ENCODE measurements at regions not wholly inside any gene's neighbourhood (a gene's known extent, or its start where the extent isn't known, plus 50 kb on each side); places are given as distances from the start of the nearest gene placed in this dataset.

DNA sequence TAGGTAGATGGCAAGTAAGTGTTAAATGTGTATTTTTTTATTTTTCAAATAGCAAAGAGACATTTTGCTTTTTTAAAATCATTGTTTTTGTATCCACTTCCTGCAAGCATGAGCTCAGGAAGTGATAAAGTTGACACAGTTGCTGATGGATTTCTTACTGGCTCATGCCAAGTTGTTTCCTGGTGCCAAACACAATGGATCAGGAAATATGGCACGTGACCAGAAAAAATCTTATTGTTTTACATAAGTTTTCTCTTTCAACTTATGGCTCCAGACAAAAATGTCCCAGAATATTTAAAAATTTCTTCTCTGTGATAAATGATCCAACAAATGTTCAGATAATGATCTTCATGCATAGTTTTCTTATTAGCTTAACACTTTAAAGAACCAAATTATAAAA is 1279.1 kb upstream of the FLRT2 start:
- no peaks in the 10 kb centered on the region for H3K27me3 ChIP-seq (replicated peaks)
- no peak overlapping the region for H3K27ac ChIP-seq
- no peaks in the 10 kb centered on the region for H3K36me3 ChIP-seq
- no peaks in the 10 kb centered on the region for H3K4me1 ChIP-seq (replicated peaks)
- H3K4me3 ChIP-seq = no peak overlapping the region
- H3K9me3 ChIP-seq (replicated peaks) = no peaks in the 10 kb centered on the region
- no peak for DNase-seq (ENCODE audit: low read depth in 1 of 2, low spot score in 2 of 2)

DNA sequence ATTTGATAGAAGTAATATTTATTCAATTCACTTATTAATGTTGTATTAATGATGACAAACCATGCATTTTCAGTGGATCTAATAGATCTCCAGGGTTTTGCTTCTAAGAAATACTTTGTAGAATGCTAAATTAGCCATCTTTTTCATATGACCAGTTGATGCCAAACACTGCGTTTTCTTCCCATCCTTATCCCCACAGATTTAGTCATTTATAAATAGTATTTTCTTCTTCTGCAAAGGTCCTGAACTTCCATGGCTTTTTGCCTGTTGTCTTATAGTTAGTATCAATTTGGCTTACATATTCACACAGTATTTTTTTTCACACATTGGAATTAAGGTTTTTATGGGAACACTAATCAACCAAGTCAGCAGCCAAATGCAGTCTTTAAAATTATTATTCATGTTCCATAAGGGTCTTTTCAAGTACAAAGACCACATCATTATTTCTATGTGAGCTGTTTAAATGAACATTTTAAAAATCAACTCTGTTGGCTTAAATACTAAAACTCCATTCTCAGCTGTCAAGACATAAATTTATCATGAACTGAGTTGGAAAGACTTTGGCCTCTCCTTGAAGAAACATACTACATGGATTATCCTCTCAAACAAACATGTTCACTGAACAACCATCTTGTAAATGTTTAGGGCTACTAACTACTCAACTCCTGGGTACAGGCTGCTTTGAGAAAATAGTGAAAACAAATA is 1278.4 kb upstream of the FLRT2 start:
- Histone ChIP-seq H3K27ac (no peak overlapping the region), H3K9me3 (replicated peaks) (no peaks in the 10 kb centered on the region), H3K4me3 (no peak overlapping the region), H3K4me1 (replicated peaks) (no peaks in the 10 kb centered on the region), H3K36me3 (no peaks in the 10 kb centered on the region), H3K27me3 (replicated peaks) (no peaks in the 10 kb centered on the region)
- no peak for DNase-seq (ENCODE audit: low read depth in 1 of 2, low spot score in 2 of 2)

GRCh38 chr14:84252706-84253105 is 1277.2 kb upstream of the FLRT2 start:
- H3K27me3 ChIP-seq (replicated peaks) = no peaks in the 10 kb centered on the region
- H3K4me1 ChIP-seq (replicated peaks) = no peaks in the 10 kb centered on the region
- no peaks in the 10 kb centered on the region for H3K9me3 ChIP-seq (replicated peaks)
- no peak overlapping the region for H3K4me3 ChIP-seq
- no peak overlapping the region for H3K27ac ChIP-seq
- DNase-seq (ENCODE audit: low read depth in 1 of 2, low spot score in 2 of 2) = no peak
- H3K36me3 ChIP-seq = no peaks in the 10 kb centered on the region

GRCh38 chr14:84253326-84253725 is 1276.6 kb upstream of the FLRT2 start:
- DNase-seq (ENCODE audit: low read depth in 1 of 2, low spot score in 2 of 2) = no peak
- no peak overlapping the region for H3K27ac ChIP-seq
- no peaks in the 10 kb centered on the region for H3K4me1 ChIP-seq (replicated peaks)
- no peaks in the 10 kb centered on the region for H3K9me3 ChIP-seq (replicated peaks)
- no peaks in the 10 kb centered on the region for H3K36me3 ChIP-seq
- H3K4me3 ChIP-seq = no peak overlapping the region
- no peaks in the 10 kb centered on the region for H3K27me3 ChIP-seq (replicated peaks)

GRCh38 chr14:84254290-84254689 is 1275.7 kb upstream of the FLRT2 start:
- no peaks in the 10 kb centered on the region for H3K9me3 ChIP-seq (replicated peaks)
- no peak for DNase-seq (ENCODE audit: low read depth in 1 of 2, low spot score in 2 of 2)
- no peaks in the 10 kb centered on the region for H3K36me3 ChIP-seq
- no peaks in the 10 kb centered on the region for H3K4me1 ChIP-seq (replicated peaks)
- H3K4me3 ChIP-seq = no peak overlapping the region
- H3K27ac ChIP-seq = no peak overlapping the region
- H3K27me3 ChIP-seq (replicated peaks) = no peaks in the 10 kb centered on the region

DNA sequence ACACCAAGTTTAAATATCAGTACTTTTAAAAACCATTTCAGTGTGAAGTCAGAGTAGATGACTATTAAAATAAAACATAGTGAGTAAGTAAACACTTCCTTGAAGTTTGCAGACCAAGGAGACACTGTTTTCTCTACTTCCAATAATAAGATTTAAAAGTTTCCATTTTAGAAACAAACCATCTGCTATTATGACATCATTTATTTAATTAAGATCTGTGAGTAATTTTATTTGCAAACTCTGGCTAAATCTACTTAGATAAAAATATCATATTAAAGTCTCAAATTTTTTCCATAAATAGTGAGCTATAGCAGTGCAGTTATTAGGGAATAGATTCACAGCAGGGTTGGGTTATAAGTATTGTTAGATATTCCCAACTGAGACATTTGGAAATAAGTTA is 1267.0 kb upstream of the FLRT2 start:
- DNase-seq (ENCODE audit: low read depth in 1 of 2, low spot score in 2 of 2) = no peak
- Histone ChIP-seq H3K27ac (no peak overlapping the region), H3K4me1 (replicated peaks) (no peaks in the 10 kb centered on the region), H3K9me3 (replicated peaks) (no peaks in the 10 kb centered on the region), H3K36me3 (no peaks in the 10 kb centered on the region), H3K27me3 (replicated peaks) (no peaks in the 10 kb centered on the region), H3K4me3 (no peak overlapping the region)

GRCh38 chr14:84272290-84272721 is 1257.6 kb upstream of the FLRT2 start:
- no peak overlapping the region for H3K27ac ChIP-seq
- DNase-seq (ENCODE audit: low read depth in 1 of 2, low spot score in 2 of 2) = no peak
- no peak overlapping the region for H3K4me3 ChIP-seq
- H3K27me3 ChIP-seq (replicated peaks) = no peaks in the 10 kb centered on the region
- H3K4me1 ChIP-seq (replicated peaks) = no peaks in the 10 kb centered on the region
- no peaks in the 10 kb centered on the region for H3K9me3 ChIP-seq (replicated peaks)
- H3K36me3 ChIP-seq = no peaks in the 10 kb centered on the region

DNA sequence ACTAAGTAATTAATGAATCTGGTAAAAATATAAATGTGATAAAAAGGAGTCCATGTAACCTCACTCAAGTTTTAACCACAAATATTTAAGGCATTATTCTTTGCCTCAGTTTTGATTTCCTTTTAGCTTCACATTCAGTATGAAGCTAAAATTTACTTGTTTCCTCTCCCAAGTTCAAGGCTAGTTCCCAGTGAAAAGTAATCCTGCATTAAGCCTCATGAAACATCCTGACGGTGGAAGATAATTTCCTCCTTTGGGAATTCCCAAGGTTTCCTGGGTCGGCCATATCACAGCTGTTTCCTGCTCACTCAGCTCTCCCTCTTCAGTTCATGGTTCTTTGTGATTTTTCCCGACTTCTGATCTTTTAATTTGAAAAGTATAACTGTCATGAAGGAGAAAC is 1256.8 kb upstream of the FLRT2 start:
- H3K36me3 ChIP-seq = no peaks in the 10 kb centered on the region
- no peak for DNase-seq (ENCODE audit: low read depth in 1 of 2, low spot score in 2 of 2)

DNA sequence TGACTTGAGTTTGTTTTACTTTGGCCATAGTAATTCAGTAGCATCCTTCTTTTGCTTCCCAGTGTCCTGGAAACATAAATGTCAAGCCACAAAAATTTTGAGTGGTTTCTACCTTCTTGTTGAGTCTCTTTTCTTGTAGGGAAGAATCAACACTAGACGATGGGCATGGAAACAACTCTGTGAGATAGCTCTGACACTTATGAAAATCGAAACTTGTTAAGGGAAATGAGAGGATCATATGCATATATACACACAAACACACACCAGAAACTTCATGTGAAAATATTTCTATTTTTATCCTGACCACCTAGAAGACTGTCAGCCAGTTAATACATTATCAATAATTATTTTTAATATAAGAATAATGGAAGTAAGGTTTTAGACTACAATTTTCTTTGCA is 1247.3 kb upstream of the FLRT2 start:
- DNase-seq (ENCODE audit: low read depth in 1 of 2, low spot score in 2 of 2) = no peak
- H3K9me3 ChIP-seq (replicated peaks) = no peaks in the 10 kb centered on the region; the same call in 1 of the 2 replicates
- no peak overlapping the region for H3K27ac ChIP-seq
- H3K4me1 ChIP-seq (replicated peaks) = no peaks in the 10 kb centered on the region
- H3K27me3 ChIP-seq (replicated peaks) = no peaks in the 10 kb centered on the region
- H3K4me3 ChIP-seq = no peak overlapping the region
- no peaks in the 10 kb centered on the region for H3K36me3 ChIP-seq

More for the DNA sequence above, 1256.8 kb upstream of the FLRT2 start:
- Histone ChIP-seq H3K27me3 (replicated peaks) (no peaks in the 10 kb centered on the region), H3K4me3 (no peak overlapping the region), H3K27ac (no peak overlapping the region), H3K4me1 (replicated peaks) (no peaks in the 10 kb centered on the region), H3K9me3 (replicated peaks) (no peaks in the 10 kb centered on the region)

DNA sequence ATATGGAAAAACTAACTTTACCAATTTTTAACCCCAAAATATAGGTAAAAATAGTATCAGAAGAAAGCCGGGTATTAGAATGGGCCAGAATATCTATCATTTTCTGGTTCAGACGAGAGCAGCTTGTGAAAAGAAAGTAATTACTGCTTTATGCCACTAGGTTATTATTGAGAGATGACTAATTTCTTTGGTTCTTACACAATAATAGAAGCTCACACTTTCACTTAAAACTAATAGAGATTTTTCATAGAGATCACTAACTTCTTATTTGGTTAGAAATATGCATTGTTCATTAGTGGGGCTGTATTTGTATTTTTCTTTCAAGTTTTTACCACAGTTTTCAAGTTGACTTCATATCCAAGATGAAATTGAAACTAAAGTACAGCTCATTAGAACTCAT is 1241.2 kb upstream of the FLRT2 start:
- no peak for DNase-seq (ENCODE audit: low read depth in 1 of 2, low spot score in 2 of 2)
- Histone ChIP-seq H3K4me3 (no peak overlapping the region), H3K9me3 (replicated peaks) (no peaks in the 10 kb centered on the region), H3K36me3 (no peaks in the 10 kb centered on the region), H3K4me1 (replicated peaks) (no peaks in the 10 kb centered on the region), H3K27ac (no peak overlapping the region), H3K27me3 (replicated peaks) (no peaks in the 10 kb centered on the region)

- Histone ChIP-seq H3K4me1 (replicated peaks) (no peaks in the 10 kb centered on the region), H3K9me3 (replicated peaks) (no peaks in the 10 kb centered on the region), H3K27ac (no peak overlapping the region), H3K4me3 (no peak overlapping the region), H3K36me3 (no peaks in the 10 kb centered on the region), H3K27me3 (replicated peaks) (no peaks in the 10 kb centered on the region)
- no peak for DNase-seq (ENCODE audit: low read depth in 1 of 2, low spot score in 2 of 2)
Measured at GRCh38 chr14:84298663-84299195, 1231.2 kb upstream of the FLRT2 start.

DNA sequence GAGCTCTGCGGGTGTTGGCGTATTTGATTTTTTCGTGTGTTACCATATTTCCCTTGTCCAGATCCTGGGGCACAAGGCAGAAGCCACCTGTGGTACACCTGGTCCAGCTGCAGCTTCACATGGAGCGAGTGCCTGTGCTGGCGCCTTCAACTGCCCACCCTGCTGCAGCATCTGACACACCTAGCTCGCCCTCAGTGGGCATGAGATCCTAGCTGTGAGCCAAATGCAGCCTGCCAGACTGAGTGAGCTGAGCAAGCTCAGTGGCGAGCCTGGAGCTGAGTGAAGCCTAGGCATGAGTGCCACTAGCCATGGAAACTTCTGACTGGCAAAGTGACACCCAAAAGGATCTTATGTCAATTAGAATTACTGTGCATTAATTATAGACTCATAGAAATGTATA is 1226.8 kb upstream of the FLRT2 start:
- H3K9me3 ChIP-seq (replicated peaks) = no peaks in the 10 kb centered on the region
- H3K27ac ChIP-seq = no peak overlapping the region
- no peaks in the 10 kb centered on the region for H3K27me3 ChIP-seq (replicated peaks)
- no peak overlapping the region for H3K4me3 ChIP-seq
- H3K4me1 ChIP-seq (replicated peaks) = no peaks in the 10 kb centered on the region
- DNase-seq (ENCODE audit: low read depth in 1 of 2, low spot score in 2 of 2) = no peak
- H3K36me3 ChIP-seq = no peaks in the 10 kb centered on the region

DNA sequence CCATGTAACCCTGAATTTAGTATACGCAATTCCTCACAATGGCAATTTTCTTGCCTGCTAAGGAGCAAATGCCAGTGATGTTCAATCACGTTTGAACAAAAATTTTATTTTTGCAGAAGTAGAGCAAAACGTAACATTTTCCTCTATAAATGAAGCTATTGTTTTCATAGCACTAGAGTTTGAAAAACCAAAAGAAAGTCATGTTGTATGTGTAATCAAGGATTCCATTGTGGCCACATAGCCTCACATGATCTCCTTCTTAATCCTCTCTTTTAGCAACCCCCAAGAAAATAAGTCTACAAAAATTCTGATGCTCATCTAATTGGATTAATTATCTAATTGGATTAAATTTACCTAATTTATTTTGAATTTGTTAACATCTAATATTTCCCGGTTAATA is 1217.4 kb upstream of the FLRT2 start:
- no peak for DNase-seq (ENCODE audit: low read depth in 1 of 2, low spot score in 2 of 2)

DNA sequence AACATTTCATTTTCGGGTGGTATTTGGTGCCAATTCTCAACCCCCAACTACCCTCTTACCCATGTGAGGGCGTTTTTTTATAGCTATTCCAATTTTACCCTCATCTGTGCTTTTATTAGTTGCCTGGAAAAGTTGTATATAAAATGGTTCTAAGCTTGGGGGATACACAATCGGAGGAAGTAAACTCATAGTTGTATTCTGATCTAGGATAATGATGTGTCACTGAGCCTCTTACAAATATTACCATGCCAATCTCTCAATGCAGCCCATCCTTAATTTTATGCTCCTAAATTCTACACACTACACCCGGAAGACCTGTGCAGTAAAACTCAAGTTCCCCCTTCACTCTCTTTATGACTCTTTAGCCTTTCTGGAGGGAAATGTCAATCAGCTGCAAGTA is 1206.5 kb upstream of the FLRT2 start:
- no peaks in the 10 kb centered on the region for H3K27me3 ChIP-seq (replicated peaks)
- H3K36me3 ChIP-seq = no peaks in the 10 kb centered on the region
- no peak for DNase-seq (ENCODE audit: low read depth in 1 of 2, low spot score in 2 of 2)

More for the DNA sequence above, 1217.4 kb upstream of the FLRT2 start:
- no peaks in the 10 kb centered on the region for H3K36me3 ChIP-seq
- no peaks in the 10 kb centered on the region for H3K4me1 ChIP-seq (replicated peaks)
- H3K9me3 ChIP-seq (replicated peaks) = no peaks in the 10 kb centered on the region
- H3K27me3 ChIP-seq (replicated peaks) = no peaks in the 10 kb centered on the region
- H3K4me3 ChIP-seq = no peak overlapping the region
- no peak overlapping the region for H3K27ac ChIP-seq

DNA sequence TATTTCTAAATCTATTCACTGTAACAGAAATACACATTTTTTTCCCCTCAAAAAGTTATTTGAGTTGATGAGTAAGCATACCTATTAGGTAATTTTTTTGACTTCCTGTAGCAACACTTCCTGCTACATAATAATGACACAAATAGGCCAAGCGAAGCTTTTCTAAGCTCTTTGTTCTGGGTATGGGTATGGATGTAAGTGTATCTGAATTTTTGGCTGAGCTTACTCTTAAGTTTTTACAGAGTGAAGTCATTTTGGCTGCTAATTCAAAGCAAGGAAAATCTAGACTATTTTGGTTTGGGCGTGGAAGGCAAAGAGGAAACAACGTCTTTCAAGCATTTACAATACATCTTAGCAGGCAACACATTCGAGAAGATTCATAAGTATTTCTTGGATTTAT is 1206.0 kb upstream of the FLRT2 start:
- H3K27ac ChIP-seq = no peak overlapping the region
- no peaks in the 10 kb centered on the region for H3K4me1 ChIP-seq (replicated peaks)
- no peaks in the 10 kb centered on the region for H3K36me3 ChIP-seq
- H3K27me3 ChIP-seq (replicated peaks) = no peaks in the 10 kb centered on the region
- H3K9me3 ChIP-seq (replicated peaks) = no peaks in the 10 kb centered on the region
- H3K4me3 ChIP-seq = no peak overlapping the region
- DNase-seq (ENCODE audit: low read depth in 1 of 2, low spot score in 2 of 2) = no peak

More for the DNA sequence above, 1206.5 kb upstream of the FLRT2 start:
- no peaks in the 10 kb centered on the region for H3K4me1 ChIP-seq (replicated peaks)
- no peaks in the 10 kb centered on the region for H3K9me3 ChIP-seq (replicated peaks)
- H3K4me3 ChIP-seq = no peak overlapping the region
- H3K27ac ChIP-seq = no peak overlapping the region
